Endodermal cell (in vitro differentiated cells): ENCODE measurements at regions not wholly inside any gene's neighbourhood (a gene's known extent, or its start where the extent isn't known, plus 50 kb on each side); places are given as distances from the start of the nearest gene placed in this dataset.
A peak's percentile ranks its signal among the peaks of the same experiment; 100 is the strongest.

Experiments
- DNase-seq: peaks from one replicate; pipeline ENCODE4 v3.0.0-alpha.2; 2017
- H3K27ac ChIP-seq: 2 replicates; pipeline ENCODE4 v1.5.1; 2013; ENCODE audit warnings: mild to moderate bottlenecking, low read depth, low read length, moderate library complexity
- H3K27me3 ChIP-seq: 2 replicates; pipeline ENCODE4 v1.6.1; 2013; ENCODE audit warnings: mild to moderate bottlenecking, low read length, moderate library complexity; ENCODE audit not compliant: insufficient read depth, control insufficient read depth, poor library complexity, severe bottlenecking
- H3K36me3 ChIP-seq: 2 replicates; pipeline ENCODE4 v1.7.0; 2013; ENCODE audit warnings: mild to moderate bottlenecking, low read length, moderate library complexity; ENCODE audit not compliant: control insufficient read depth, insufficient read depth
- H3K4me1 ChIP-seq: one replicate; pipeline ENCODE4 v1.7.0; 2013; ENCODE audit warnings: low read length; ENCODE audit not compliant: control insufficient read depth, insufficient read depth
- H3K4me3 ChIP-seq: 2 replicates; pipeline ENCODE4 v1.5.1; 2013; ENCODE audit warnings: mild to moderate bottlenecking, low read length, moderate library complexity
- H3K9ac ChIP-seq: 2 replicates; pipeline ENCODE4 v1.6.1; 2013; ENCODE audit warnings: mild to moderate bottlenecking, low read length, moderate library complexity; ENCODE audit not compliant: poor library complexity, severe bottlenecking; ENCODE audit errors: extremely low read depth
- H3K9me3 ChIP-seq: 2 replicates; pipeline ENCODE4 v1.6.1; 2013; ENCODE audit warnings: mild to moderate bottlenecking, low read length, moderate library complexity; ENCODE audit not compliant: control insufficient read depth
- H3K27ac Mint-ChIP-seq: 2 replicates; pipeline ENCODE4 v1.8.0; 2020; ENCODE audit warnings: mixed read lengths
- H3K27me3 Mint-ChIP-seq: 2 replicates; pipeline ENCODE4 v1.8.0; 2021; ENCODE audit warnings: mild to moderate bottlenecking, mixed read lengths; ENCODE audit not compliant: insufficient read depth
- H3K36me3 Mint-ChIP-seq: 2 replicates; pipeline ENCODE4 v1.8.0; 2020; ENCODE audit warnings: low read depth, mixed read lengths
- H3K4me1 Mint-ChIP-seq: 2 replicates; pipeline ENCODE4 v1.8.0; 2020; ENCODE audit warnings: mixed read lengths
- H3K4me3 Mint-ChIP-seq: 2 replicates; pipeline ENCODE4 v1.8.0; 2020; ENCODE audit warnings: mild to moderate bottlenecking, moderate library complexity, mixed read lengths
- H3K9me3 Mint-ChIP-seq: 2 replicates; pipeline ENCODE4 v1.8.0; 2020; ENCODE audit warnings: mild to moderate bottlenecking, mixed read lengths
- WGBS, 2 experiments: methylation state at CpG; one replicate each; pipeline versions ENCODE4 v1.1.5 to v1.1.7; 2013; ENCODE audit warnings: missing lambda C conversion rate in 2 of 2, mixed read lengths in 1 of 2; ENCODE audit not compliant: insufficient coverage in 1 of 2, insufficient read length in 1 of 2; 5-methylcytosine and 5-hydroxymethylcytosine counted together
- TF ChIP-seq, protein P1 (sequence below): fragments of 200-600 bp; sonication (generic); conservative IDR thresholded peaks from 2 replicates; pipeline ENCODE4 v1.5.0; 2021; ENCODE audit warnings: antibody characterized with exemption, mild to moderate bottlenecking

DNA sequence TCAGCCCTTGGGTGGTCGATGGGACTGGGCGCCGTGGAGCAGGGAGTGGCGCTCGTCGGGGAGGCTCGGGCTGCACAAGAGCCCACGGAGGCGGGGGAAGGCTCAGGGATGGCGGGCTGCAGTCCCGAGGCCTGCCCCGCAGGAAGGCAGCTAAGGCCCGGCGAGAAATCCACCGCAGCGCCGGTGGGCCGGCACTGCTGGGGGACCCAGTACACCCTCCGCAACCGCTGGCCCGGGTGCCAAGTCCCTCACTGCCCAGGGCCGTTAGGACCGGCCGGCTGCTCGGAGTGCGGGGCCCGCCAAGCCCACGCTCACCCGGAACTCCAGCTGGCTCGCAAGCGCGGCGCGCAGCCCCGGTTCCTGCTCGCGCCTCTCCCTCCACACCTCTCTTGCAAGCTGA lies 138.4 kb downstream of the BAMBI start:
- Histone ChIP-seq H3K4me1 (peaks cover under 1% of the 10 kb centered on the region), H3K27me3 (no peaks in the 10 kb centered on the region), H3K27ac (no peak overlapping the region), H3K9ac (no peak overlapping the region), H3K4me3 (no peak overlapping the region), H3K9me3 (no peaks in the 10 kb centered on the region), H3K36me3 (no peaks in the 10 kb centered on the region)
- no peaks in the 10 kb centered on the region for H3K27me3 Mint-ChIP-seq
- 96 to 98% methylated on average over 17 to 37 of the region's 37 CpGs for WGBS, 2 experiments
- peaks cover 20% of the 10 kb centered on the region for H3K9me3 Mint-ChIP-seq
- peaks cover 16% of the 10 kb centered on the region for H3K4me1 Mint-ChIP-seq
- DNase-seq, result peak; percentile 16
- TF ChIP-seq, protein P1, sequence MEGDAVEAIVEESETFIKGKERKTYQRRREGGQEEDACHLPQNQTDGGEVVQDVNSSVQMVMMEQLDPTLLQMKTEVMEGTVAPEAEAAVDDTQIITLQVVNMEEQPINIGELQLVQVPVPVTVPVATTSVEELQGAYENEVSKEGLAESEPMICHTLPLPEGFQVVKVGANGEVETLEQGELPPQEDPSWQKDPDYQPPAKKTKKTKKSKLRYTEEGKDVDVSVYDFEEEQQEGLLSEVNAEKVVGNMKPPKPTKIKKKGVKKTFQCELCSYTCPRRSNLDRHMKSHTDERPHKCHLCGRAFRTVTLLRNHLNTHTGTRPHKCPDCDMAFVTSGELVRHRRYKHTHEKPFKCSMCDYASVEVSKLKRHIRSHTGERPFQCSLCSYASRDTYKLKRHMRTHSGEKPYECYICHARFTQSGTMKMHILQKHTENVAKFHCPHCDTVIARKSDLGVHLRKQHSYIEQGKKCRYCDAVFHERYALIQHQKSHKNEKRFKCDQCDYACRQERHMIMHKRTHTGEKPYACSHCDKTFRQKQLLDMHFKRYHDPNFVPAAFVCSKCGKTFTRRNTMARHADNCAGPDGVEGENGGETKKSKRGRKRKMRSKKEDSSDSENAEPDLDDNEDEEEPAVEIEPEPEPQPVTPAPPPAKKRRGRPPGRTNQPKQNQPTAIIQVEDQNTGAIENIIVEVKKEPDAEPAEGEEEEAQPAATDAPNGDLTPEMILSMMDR, result no peak
- no peak overlapping the region for H3K4me3 Mint-ChIP-seq
- no peak overlapping the region for H3K27ac Mint-ChIP-seq
- no peaks in the 10 kb centered on the region for H3K36me3 Mint-ChIP-seq

DNA sequence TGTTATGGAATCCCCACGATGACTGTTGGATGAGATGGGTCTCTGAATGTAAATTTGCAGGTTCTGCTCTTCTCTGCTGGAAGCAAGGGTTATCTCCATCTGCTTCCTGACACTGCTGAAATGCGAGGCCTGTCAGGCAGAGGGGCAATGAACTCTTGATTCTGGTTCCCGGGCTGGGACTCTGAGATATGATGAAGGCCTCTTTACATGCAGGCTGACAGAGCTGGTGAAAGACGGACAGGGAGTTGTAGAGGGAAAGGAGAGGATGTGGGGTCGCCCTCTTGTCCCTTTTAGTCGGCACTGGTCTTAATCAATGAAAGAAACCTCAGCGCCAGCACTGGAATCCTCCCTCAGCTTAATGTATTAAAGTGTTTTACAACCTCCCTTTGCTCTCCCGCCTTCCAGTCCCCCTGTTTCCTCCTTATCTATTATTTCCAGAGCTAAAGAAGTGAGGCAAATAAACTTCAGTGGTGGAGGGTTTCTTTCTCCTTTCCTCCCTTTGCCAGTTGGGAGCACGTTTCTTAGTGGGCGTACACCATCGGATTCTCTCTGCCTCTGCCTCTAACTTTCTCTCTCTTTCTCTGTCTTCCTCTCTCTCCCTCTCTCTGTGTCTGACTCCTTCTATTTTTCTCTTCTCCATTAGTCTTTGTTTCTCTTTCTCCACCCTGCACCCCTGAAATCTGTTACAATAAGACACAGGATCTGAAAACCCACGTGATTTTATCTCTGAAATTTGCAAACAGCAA lies 145.6 kb downstream of the BAMBI start:
- Histone ChIP-seq H3K9me3 (no peaks in the 10 kb centered on the region), H3K9ac (no peak overlapping the region), H3K27me3 (no peaks in the 10 kb centered on the region), H3K4me1 (no peaks in the 10 kb centered on the region), H3K27ac (no peak overlapping the region), H3K4me3 (no peak overlapping the region), H3K36me3 (no peaks in the 10 kb centered on the region)
- Mint-ChIP-seq H3K4me1 (peaks cover 12% of the 10 kb centered on the region), H3K9me3 (no peaks in the 10 kb centered on the region), H3K27ac (no peak overlapping the region), H3K4me3 (no peak overlapping the region), H3K36me3 (no peaks in the 10 kb centered on the region), H3K27me3 (no peaks in the 10 kb centered on the region)
- 76 to 80% methylated on average over 10 to 12 of the region's 12 CpGs for WGBS, 2 experiments
- TF ChIP-seq, protein P1, result no peak
- no peak for DNase-seq

DNA sequence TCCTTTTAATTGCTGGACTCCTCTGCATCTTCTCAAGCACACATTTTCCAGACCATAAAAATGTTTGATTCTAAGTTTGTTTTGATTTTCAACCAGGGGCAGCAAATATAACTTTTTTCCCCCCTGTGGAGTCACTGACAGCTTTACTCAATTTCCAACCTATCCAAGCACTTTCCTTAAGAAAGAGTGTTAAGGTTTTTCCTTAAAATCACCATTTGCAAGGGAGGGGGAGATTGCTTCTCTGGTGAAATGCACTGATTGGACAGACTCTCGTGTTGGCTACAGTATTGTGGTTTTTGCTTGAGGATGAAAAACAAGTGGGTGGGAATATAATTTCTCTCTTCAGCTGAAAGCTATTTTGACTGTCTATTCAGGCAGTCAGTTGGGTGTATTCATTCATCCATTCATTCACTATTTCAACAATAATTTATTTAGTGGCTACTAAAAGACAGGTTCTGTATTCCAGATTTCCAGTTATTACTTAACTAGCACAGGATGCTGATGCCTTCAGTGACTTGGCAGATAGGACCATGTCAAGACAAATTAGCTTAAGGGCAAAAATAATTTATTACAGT lies 146.3 kb downstream of the BAMBI start:
- no peak for DNase-seq
- Histone ChIP-seq H3K9ac (no peak overlapping the region), H3K4me1 (no peaks in the 10 kb centered on the region), H3K36me3 (no peaks in the 10 kb centered on the region), H3K4me3 (no peak overlapping the region), H3K9me3 (no peaks in the 10 kb centered on the region), H3K27ac (no peak overlapping the region), H3K27me3 (no peaks in the 10 kb centered on the region)
- Mint-ChIP-seq H3K4me1 (peaks cover 8% of the 10 kb centered on the region), H3K27me3 (no peaks in the 10 kb centered on the region), H3K27ac (no peak overlapping the region), H3K9me3 (no peaks in the 10 kb centered on the region), H3K36me3 (no peaks in the 10 kb centered on the region), H3K4me3 (no peak overlapping the region)
- TF ChIP-seq, protein P1, result no peak
- WGBS, 2 experiments, result 70 to 71% methylated on average over 1 of the region's 1 CpG
